Activated CD8-positive, alpha-beta memory T cell treated with anti-CD3 and anti-CD28 coated beads for 36 hours (primary cell): ENCODE measurements at regions not wholly inside any gene's neighbourhood (a gene's known extent, or its start where the extent isn't known, plus 50 kb on each side); places are given as distances from the start of the nearest gene placed in this dataset.
"Not testable (repeated sequence)": the region's sequence is repeated elsewhere in the genome, so short reads cannot be mapped to it uniquely, and the experiment has no call there.

Experiments
- CTCF ChIA-PET: fragments of 350-600 bp; sonication (Branson Sonifier 250); formaldehyde crosslinking; loops from one replicate; lab custom pipeline; 2021; ENCODE audit warnings: antibody characterized with exemption; lab: Charles Lee
- POLR2A ChIA-PET: fragments of 350-600 bp; sonication (Branson Sonifier 250); formaldehyde crosslinking; loops from one replicate; lab custom pipeline; 2021; ENCODE audit warnings: antibody characterized with exemption; lab: Charles Lee

DNA sequence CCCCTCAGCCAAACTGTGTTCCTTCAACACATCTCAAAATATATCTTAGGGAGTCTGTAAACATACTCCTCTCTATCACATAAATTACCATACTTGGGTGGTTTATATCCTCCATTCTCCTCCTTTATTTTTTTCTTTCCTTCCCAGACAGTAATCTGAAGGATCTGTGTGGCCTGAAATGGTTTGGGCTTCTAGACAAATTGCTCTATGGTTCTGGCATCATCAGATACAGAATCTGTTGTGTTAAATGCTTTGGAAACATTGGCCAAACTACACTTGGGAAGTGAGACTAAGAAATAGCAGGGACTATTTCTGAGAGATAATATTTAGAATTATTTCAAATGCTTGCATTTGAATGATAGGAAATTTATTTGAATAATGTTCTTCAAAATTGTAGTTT, 353.0 kb upstream of the KCND2 start:
- ChIA-PET POLR2A (no interaction called here), CTCF (no interaction called here)

DNA sequence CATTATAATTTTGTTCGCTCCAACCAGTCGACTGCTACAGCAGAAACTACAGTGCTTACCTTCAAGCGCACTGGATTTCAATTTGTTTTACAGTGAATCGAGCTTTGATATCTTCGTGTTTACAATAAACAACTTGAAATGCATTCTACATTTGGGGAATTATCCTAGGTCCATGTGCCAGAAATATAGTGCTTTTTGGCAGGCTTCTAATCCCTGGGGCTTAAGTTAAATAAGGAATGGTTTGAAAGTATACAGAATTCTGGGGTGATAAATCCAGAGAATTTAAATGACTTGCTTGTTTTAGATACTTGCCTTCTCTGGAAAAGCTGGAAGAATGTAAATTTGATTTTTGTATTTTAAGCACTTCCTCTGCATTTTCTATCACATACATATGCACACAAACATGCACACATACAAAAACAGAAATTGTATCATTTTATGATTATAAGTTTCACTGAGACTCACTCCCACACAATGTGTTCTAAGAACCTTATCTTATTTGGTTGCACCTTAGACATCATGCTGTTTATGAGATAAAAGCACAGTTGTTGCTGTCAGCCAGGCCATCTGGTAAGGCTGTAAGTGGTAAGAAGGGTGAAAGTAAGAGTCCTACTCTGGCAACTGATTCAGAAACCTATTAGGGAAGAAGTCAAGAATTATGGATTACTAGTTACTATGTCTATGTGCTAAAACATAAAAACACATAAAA, 347.2 kb upstream of the KCND2 start:
- ChIA-PET POLR2A (no interaction called here), CTCF (no interaction called here)

DNA sequence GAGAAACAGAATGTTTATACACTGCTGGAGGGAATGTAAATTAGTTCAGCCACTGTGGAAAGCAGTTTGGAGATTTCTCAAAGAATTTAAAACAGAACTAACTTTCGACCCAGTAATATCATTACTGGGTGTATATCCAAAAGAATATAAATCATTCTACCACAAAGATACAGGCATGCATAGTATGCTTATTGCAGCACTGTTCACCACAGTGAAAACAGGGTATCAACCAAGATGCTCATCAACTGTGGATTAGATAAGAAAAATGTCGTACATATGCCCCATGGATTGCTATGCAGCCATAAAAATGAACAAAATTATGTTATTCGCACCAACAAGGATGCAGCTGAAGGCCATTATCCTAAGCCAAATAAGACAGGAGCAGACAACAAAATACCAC, 343.1 kb upstream of the KCND2 start:
- POLR2A ChIA-PET = no interaction called here
- CTCF ChIA-PET = no interaction called here

DNA sequence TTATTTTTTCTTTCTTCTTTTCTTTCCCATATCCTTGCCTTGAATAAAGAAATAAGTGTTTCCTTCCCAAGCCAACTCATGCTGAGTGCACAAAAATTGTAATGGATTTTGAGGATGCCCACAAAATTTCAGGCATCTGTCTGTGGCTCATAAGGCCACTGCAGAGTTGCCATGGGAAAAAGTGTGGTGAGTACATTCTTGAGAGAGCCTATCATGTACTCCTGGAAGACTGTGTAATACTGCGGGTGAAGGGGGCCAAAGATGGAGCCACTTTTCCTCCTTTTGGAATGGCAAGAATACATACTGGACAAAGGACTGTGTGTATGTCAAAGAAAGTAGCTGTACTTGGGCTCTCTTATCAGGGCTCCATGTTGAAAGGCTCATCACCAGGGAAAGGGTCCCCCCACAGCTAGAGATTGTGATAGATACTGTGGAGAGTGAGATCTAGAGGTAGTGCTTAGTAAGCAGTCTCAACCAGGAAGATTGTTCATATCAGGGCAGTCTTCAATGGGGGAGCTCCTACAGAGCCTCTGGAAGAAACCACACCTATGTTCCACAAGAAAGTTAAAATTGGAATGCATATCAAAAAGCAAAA, 341.6 kb upstream of the KCND2 start:
- CTCF ChIA-PET = no interaction called here
- POLR2A ChIA-PET = no interaction called here

DNA sequence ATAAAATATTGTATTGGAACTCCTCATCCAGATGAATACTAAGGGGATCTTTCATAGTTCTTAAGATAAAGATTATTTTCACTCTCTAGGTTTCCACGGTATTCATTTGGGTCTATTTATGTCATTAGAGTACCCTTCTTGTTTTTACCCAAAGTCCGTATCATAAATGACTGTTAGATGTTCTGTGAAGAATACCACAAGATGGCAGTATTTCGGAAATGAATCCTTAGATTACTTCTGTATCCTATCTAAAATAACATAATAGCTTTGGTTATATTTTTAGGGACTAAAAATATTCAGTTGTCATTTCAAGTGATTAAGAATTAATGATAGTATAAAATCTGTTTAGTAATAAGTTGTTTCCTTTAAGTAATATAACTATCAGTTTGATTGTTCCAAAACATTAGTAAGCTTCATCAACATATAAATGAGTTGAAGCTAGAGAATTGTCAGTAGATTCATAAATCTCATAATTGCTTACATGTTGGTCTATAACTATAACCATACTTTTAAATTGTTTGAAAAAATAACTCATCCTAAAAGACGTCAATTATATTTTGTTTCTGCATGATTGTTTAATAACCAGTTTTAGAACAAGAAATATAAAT, 337.5 kb upstream of the KCND2 start:
- CTCF ChIA-PET = no interaction called here

DNA sequence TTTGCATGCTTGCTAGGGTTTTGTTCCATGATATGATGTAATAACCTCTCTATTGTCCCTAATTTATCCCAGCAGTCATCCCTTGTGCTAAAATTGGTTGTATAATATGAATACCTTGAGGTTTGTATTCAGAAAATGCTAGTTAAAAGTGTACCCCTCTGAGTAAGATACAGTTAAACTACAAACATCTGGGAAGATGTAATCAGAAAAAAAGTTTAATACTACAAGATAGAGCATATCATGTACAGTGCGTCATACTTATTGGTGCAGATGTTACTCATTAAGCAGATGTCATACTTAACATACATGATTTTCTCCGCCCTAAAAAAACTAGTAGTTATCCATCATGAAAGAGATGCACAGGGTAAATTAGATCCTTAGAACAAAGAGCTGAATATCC, 336.1 kb upstream of the KCND2 start:
- ChIA-PET POLR2A (no interaction called here), CTCF (no interaction called here)

More for the DNA sequence above, 337.5 kb upstream of the KCND2 start:
- POLR2A ChIA-PET = no interaction called here

DNA sequence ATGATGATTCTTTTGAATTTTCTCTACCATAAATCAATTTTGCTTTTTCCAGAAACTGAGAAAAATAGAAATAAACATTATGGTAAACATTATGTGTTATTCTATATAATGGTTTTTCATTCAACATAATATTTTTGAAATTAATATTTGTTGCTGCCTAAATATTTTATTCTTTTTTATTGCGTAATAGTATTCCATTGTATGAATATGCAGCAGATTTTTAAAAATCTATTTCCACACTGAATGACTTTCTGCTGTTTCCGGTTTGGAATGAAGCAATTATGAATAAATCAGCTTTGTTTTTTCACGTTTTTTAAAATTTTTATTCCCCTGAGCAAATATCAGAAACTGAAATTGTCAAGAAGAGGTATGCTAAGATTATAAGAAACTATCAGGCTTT, 335.2 kb upstream of the KCND2 start:
- CTCF ChIA-PET = no interaction called here
- POLR2A ChIA-PET = no interaction called here

DNA sequence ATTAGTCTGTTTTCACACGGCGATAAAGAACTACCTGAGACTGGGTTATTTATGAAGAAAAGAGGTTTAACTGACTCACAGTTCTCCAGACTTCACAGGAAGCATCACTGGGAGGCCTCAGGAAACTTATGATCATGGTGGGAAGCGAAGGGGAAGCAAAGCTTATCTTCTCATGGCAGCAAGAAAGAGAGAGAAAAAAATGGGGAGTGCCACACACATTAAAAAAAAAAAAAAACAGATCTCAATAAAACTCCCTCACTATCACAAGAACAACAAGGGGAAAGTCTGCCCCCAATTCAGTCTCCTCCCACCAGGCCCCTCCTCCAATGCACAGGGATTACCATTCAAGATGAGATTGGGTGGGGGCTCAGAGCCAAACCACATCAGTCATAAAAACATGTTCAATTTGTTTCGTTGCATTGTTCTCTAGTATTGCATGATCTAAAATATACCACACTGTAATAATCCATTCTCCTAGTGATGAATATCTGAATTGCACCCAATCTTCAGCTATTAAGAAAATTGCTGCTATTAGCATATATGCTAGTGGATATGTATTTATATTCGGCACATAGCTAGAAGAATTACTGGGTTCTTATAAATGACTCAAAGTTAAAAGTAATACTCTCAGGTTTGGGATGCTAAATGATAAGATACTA, 328.9 kb upstream of the KCND2 start:
- ChIA-PET POLR2A (no interaction called here), CTCF (no interaction called here)

DNA sequence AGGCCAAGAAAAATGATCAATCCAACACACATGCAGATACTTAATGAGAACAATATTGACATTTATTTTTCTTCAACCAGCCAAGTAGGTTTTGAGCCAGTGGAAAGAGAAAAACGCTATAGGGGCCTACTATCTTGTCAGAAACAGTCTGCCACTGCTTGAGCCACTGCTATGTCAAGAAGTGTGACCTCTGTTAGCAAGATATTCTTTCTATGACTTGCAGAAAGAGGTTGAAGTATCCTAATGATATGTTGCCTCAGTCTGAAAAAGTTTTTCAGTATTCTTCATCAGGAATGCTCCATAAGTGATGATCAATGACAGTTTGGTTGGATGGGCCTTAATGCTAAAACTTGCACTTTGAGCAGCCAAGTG, 328.4 kb upstream of the KCND2 start:
- POLR2A ChIA-PET = no interaction called here
- CTCF ChIA-PET = no interaction called here

DNA sequence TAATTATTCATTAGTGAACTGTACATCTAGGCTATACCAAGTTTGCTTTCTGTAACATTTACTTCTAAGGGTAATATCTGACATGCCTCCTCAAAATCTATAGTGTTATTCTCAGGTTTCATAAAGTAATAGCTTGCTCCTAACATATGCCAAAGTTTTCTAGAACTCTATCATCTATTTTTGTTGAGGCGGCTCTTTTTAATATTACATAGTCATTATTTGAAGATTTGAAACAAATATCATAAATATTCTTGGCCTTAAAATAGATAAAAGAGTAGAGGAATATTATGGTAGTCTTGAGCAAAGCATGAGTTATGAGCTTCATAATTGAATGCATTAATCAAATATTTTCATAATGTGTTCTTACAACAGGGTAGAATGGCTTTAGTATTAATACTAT, 327.2 kb upstream of the KCND2 start:
- ChIA-PET POLR2A (no interaction called here), CTCF (no interaction called here)

DNA sequence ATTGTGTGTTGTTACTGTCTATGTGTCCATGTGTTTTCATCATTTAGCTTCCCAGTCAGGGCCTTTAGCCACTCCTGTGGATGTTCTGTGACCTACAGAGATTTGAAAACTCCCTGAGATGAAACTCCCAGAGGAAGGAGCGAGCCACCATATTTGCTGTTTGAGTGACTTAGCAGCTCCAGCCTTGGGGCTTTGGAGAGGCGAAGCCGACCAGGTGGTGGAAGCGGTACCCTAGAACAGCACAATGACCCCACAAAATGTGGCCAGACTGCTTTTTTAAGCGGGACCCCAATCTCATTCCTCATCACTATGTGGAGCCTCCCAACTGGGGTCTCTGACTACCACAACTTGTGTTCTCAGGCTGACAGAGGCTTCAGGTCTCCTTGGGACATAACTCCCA, 323.9 kb upstream of the KCND2 start:
- ChIA-PET POLR2A (no interaction called here), CTCF (no interaction called here)

DNA sequence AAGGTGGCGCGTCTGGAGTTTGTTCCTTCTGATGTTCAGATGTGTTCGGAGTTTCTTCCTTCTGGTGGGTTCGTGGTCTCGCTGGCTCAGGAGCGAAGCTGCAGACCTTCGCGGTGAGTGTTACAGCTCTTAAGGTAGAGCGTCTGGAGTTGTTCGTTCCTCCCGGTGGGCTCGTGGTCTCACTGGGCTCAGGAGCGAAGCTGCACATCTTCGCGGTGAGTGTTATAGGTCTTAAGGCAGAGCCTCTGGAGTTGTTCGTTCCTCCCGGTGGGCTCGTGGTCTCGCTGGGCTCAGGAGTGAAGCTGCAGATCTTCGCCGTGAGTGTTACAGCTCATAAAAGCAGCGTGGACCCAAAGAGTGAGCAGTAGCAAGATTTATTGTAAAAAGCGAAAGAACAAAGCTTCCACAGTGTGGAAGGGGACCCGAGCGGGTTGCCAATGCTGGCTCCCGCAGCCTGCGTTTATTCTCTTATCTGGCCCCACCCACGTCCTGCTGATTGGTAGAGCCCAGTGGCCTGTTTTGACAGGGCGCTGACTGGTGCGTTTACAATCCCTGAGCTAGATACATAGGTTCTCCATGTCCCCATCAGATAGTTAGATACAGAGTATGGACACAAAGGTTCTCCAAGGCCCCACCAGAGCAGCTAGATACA, 322.5 kb upstream of the KCND2 start:
- CTCF ChIA-PET, POLR2A ChIA-PET: not testable (repeated sequence)

DNA sequence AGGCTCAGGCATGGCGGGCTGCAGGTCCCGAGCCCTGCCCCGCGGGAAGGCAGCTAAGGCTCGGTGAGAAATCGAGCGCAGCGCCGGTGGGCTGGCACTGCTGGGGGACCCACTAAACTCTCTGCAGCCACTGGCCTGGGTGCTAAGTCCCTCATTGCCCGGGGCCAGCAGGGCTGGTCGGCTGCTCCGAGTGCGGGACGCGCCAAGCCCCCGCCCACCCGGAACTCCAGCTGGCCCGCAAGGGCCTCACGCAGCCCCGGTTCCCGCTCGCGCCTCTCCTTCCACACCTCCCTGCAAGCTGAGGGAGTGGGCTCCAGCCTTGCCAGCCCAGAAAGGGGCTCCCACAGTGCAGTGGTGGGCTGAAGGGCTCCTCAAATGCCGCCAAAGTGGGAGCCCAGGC, 321.4 kb upstream of the KCND2 start:
- POLR2A ChIA-PET, CTCF ChIA-PET: not testable (repeated sequence)

DNA sequence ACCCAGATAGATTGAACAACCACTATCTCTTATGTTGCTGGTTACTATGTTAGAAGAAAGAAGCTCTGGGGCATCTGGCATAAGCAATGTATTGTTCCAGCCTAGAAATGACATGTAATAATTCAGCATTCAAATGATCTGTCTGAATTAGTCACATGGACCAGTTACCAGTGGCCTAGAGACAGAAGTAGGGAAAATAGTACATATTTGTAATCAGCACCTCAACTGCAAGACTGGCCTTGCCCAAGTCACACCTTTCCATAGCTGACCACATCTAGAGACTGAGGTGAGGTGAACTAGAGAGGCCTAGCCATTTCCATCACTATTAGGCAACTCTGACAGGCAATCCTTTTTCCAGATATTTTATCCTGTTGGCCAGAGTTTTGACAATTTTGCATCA, 315.6 kb upstream of the KCND2 start:
- ChIA-PET POLR2A (no interaction called here), CTCF (no interaction called here)

DNA sequence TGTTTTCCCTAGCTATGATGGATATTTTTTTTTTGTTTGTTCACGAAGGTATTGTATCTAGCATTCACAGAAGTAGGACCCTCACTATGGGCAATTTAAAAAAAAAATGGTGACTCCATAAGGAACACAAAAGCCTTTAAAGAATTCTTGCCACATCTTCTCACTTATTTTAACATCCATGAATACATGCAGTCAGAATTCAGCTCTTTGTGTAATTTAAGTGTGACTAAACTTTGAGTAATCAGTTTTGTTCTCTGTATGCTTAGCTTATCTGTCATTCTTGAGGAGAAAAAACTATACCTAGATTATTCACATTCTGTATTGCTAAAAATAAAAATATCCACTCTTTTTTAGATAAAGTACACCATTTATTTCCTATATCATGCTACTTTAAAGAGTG, 313.2 kb upstream of the KCND2 start:
- CTCF ChIA-PET = interaction anchor here (0.5 kb wide), 1 partner anchor 194 kb away, joined by 3 read pairs; no protein-coding TSS in a partner anchor
- POLR2A ChIA-PET = no interaction called here

DNA sequence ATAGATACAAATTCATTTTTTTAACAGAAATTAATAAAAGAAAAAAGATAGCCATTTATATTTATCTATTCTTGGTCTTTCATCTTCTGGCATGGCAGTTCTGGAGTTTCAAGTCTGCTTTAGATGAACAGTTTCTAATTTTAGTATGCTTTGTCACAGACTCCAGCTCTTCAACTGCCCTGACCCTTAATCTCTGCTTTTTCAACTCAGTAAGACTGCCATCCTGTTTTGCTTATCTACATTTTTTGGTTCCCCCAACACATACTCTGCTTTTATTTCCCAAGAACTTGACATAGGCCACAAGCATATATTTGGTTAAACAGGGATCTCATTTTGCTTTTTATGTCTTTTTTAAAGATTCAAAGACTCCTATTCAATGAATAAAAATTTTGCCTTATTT, 309.3 kb upstream of the KCND2 start:
- CTCF ChIA-PET = no interaction called here
- POLR2A ChIA-PET = no interaction called here

DNA sequence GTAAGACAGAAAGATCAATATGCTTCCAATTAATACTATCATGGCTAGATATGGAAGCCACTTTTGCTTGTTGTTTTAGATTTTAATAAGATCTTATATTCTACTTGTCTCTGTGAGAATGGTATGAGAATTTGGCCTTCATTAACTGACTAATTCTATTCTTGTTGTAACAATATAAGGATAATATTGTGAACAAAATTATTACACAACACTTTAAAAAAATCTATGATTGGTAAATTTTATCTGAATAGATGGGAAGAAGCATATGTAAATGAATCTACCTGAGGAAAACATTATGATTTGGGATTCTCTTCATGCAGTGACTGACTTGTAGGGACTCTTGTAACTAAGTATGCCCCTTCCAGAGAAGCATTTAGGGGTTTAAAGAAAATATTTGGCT, 308.9 kb upstream of the KCND2 start:
- ChIA-PET CTCF (no interaction called here), POLR2A (no interaction called here)

DNA sequence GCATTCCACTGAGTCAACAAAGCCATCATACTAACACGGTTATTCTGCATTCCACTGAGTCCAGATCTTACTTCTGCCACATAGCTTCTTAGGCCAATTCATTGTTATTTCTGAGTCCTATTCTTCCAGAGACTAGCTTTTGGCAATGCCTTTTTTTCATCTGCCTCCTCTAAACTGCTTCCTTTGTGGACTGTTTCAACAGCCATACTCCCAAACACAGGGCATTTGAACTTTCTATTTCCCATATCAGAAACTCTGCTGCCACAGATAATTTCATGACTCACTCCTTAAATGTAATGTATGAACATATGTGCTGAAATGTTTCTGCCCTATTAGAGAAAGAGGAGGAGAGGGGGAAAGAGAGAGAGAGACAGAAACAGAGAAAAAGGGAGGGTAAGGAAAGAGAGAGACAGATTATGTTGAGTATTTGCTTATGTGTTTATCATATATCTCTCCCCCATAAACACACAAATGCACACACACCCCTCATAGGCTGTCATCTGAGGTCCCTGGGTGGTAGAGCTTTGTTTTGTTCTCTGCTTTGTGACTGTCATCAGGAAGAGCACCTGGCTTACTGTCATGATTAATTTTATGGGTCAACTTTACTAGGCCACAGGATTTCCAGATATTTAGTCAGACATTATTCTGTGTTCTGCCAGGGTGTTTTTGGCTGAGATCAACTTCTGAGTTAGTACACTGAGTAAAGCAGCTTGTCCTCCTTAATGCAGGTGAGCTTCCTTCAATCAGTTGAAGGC, 308.0 kb upstream of the KCND2 start:
- CTCF ChIA-PET = no interaction called here

DNA sequence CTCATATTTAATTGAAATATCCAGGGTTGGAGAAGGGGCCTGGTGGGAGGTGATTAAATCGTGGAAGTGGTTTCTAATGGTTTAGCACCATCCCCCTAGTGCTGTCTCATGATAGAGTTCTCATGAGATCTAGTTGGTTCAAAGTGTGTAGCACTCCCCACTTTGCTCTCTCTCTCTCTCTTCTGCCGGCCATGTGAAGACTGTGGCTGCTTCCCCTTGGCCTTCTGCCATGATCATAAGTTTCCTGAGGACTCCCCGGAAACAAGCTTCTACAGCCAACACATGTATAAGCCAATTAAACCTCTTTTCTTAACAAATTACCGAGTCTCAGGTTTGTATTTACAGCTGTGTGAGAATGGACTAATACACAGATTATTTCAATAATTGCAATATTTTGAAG, 305.8 kb upstream of the KCND2 start:
- ChIA-PET CTCF (no interaction called here), POLR2A (no interaction called here)

More for the DNA sequence above, 308.0 kb upstream of the KCND2 start:
- POLR2A ChIA-PET = no interaction called here

DNA sequence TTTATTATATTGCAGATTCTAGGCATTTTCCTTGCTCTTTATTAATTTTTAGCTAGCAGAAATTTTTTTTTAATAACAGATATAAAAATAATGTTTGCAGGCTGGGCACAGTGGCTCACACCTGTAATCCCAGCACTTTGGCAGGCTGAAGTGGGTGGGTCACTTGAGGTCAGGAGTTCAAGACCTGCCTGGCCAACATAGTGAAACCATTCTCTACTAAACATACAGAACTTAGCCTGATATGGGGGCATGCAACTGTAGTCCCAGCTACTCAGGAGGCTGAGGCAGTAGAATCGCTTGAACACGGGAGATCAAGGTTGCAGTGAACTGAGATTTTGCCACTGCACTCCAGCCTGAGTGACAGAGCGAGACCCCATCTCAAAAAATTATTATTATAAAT, 304.6 kb upstream of the KCND2 start:
- CTCF ChIA-PET, POLR2A ChIA-PET: not testable (repeated sequence)
